CD4-positive, CD25-positive, alpha-beta regulatory T cell (primary cell): ENCODE measurements at regions not wholly inside any gene's neighbourhood (a gene's known extent, or its start where the extent isn't known, plus 50 kb on each side); places are given as distances from the start of the nearest gene placed in this dataset.

Source experiments
- ATAC-seq, 2 donors: fragments of 150-1000 bp; cut with Tn5 transposase; one replicate each; pipeline ENCODE4 v1.10.0; 2021; ENCODE audit warnings: low read depth in 2 of 2, moderate number of reproducible peaks in 2 of 2, moderate library complexity in 1 of 2
- DNase-seq, 3 donors: peaks; one replicate each; pipeline versions ENCODE4 v3.0.0 to v3.0.0-alpha.2; 2012 to 2022; ENCODE audit warnings: mixed read lengths in 1 of 3
- H3K27ac ChIP-seq: one replicate; pipeline ENCODE4 v1.7.0; 2013; ENCODE audit warnings: mild to moderate bottlenecking, low read length; ENCODE audit not compliant: insufficient read depth, poor library complexity, severe bottlenecking
- H3K27me3 ChIP-seq: one replicate; pipeline ENCODE4 v1.7.0; 2013; ENCODE audit warnings: low read length; ENCODE audit not compliant: control insufficient read depth, insufficient read depth
- H3K36me3 ChIP-seq: one replicate; pipeline ENCODE4 v1.7.0; 2013; ENCODE audit warnings: mild to moderate bottlenecking, low read length, moderate library complexity; ENCODE audit not compliant: control insufficient read depth, insufficient read depth
- H3K4me1 ChIP-seq: 2 replicates; pipeline ENCODE4 v1.7.0; 2013; ENCODE audit warnings: mild to moderate bottlenecking, low read length; ENCODE audit not compliant: insufficient read depth, control insufficient read depth, poor library complexity, severe bottlenecking
- H3K4me3 ChIP-seq: one replicate; pipeline ENCODE4 v1.7.0; 2013; ENCODE audit warnings: low read depth, mild to moderate bottlenecking, low read length, moderate library complexity
- H3K9me3 ChIP-seq, 2 experiments: 1 replicate in 1 of 2; 2 replicates in 1 of 2; pipeline ENCODE4 v1.7.0; 2013; ENCODE audit warnings: low read length in 2 of 2, mild to moderate bottlenecking in 1 of 2, moderate library complexity in 1 of 2; ENCODE audit not compliant: control insufficient read depth in 2 of 2
- H3K27ac Mint-ChIP-seq, 3 donors: one replicate each; pipeline ENCODE4 v1.8.0; 2020 to 2022; ENCODE audit warnings: mild to moderate bottlenecking in 3 of 3, mixed read lengths in 3 of 3, moderate library complexity in 2 of 3
- H3K27me3 Mint-ChIP-seq: one replicate; pipeline ENCODE4 v1.8.0; 2022; ENCODE audit warnings: mild to moderate bottlenecking, mixed read lengths
- H3K36me3 Mint-ChIP-seq: one replicate; pipeline ENCODE4 v1.8.0; 2020; ENCODE audit warnings: mixed read lengths
- H3K4me1 Mint-ChIP-seq, 4 donors: one replicate each; pipeline ENCODE4 v1.8.0; 2020 to 2022; ENCODE audit warnings: mixed read lengths in 4 of 4, mild to moderate bottlenecking in 1 of 4
- H3K4me3 Mint-ChIP-seq, 4 donors: one replicate each; pipeline ENCODE4 v1.8.0; 2020 to 2022; ENCODE audit warnings: mild to moderate bottlenecking in 4 of 4, mixed read lengths in 4 of 4, moderate library complexity in 3 of 4
- H3K9me3 Mint-ChIP-seq, 7 donors: one replicate each; pipeline ENCODE4 v1.8.0; 2020 to 2022; ENCODE audit warnings: mixed read lengths in 7 of 7, mild to moderate bottlenecking in 3 of 7, moderate library complexity in 2 of 7

DNA sequence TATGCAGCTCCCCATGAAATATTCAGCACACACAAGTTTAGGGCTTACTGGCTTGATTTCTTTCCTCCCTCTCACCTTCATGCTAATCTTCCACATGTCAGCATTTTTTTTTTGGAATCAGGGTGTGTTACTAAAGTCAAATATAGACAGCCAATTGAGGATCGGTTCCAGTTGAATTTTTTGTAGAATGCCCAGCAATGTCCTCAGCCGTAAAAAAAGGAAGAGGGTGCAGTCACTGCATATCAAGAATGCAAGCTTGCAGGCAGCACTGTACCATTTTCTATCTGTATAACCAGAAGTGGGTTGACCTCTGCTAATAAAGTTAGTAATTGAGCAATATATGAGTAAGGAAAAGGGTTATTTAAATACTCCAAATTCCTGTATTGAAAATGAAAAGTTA, 51.4 kb upstream of the CHMP2B start:
- Mint-ChIP-seq H3K27ac (no peak overlapping the region), H3K36me3 (no peaks in the 10 kb centered on the region), H3K9me3 (no peaks in the 10 kb centered on the region), H3K4me3 (no peak overlapping the region), H3K4me1 (no peaks in the 10 kb centered on the region), H3K27me3 (peaks cover 6% of the 10 kb centered on the region)
- Histone ChIP-seq H3K9me3 (no peaks in the 10 kb centered on the region), H3K4me1 (no peaks in the 10 kb centered on the region), H3K4me3 (no peak overlapping the region), H3K27ac (no peak overlapping the region), H3K27me3 (peaks cover 2% of the 10 kb centered on the region), H3K36me3 (no peaks in the 10 kb centered on the region)
- ATAC-seq (no peak), DNase-seq (no peak)

GRCh38 chr3:87173776-87174175, 53.3 kb upstream of the CHMP2B start:
- Histone ChIP-seq H3K27ac (no peak overlapping the region), H3K36me3 (no peaks in the 10 kb centered on the region), H3K4me1 (no peaks in the 10 kb centered on the region), H3K9me3 (no peaks in the 10 kb centered on the region), H3K4me3 (no peak overlapping the region), H3K27me3 (peaks cover 2% of the 10 kb centered on the region)
- Mint-ChIP-seq H3K36me3 (no peaks in the 10 kb centered on the region), H3K4me1 (no peaks in the 10 kb centered on the region), H3K27ac (no peak overlapping the region), H3K4me3 (no peak overlapping the region), H3K9me3 (peaks cover 0 to 1% (median 0%) of the 10 kb centered on the region in 7 donors), H3K27me3 (peaks cover 6% of the 10 kb centered on the region)
- DNase-seq (no peak), ATAC-seq (no peak)

DNA sequence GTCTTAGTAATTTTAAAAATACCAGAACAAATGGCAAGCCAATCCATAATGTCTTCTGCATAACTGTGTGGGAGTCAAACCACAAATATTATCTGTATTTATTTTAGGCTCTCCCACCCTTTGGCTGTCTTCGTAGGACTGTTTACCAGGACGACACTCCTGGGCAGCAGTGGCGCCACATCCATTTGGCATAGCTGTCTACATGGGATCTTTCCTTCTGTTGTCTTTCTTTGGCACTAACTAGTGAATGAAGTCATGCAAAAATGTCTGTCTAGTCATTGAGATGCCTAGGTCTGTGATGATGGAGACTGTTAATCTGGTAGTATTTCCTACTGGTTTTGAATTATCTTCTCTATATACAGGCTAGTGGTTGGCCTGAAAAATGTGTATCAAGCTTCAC, 54.0 kb upstream of the CHMP2B start:
- Mint-ChIP-seq H3K27ac (no peak overlapping the region), H3K4me3 (no peak overlapping the region)

DNA sequence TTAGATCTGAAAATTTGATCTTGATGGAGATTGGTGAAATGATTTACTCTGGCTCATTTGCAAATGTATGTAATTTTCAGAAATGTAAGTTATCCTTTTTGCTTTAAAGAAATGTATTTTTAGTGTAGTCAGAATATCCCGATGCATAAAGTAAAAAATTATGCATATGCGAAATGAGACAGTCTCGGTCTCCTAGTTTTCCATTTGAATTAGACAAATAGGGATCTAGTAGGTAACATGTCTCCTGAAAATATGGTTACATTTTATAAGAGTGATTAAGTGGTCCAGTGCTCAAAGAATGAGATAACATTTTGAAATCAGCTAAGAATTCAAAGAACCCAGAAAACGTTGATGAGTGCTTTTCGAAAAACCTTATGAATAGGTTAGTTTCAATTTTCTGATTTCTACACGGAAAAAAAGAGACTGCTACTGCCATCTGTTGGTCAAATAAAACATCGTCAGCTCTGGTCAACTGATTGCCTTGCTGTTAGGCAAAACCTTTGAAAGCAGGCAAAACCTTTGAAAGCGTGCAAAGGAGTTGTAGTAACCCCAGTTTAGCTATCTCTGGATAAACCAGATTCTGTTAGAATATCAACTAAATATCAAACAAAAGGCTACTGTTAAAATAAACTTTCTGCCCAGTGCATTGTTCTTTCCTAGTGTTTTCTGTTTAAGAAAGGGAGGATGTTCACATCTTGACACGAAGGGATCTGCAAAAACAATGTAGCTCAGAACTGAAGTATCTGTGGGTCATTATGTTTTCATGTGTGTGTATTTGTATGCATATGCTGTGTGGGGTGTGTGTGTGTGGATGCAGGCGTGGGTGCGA, 59.3 kb upstream of the CHMP2B start:
- DNase-seq (peak in 2 of 3 donors; percentile 31 to 48), ATAC-seq (peak; percentile 37 to 60)
- no peak overlapping the region for H3K27ac ChIP-seq
- H3K9me3 Mint-ChIP-seq, result peaks cover 0 to 4% (median 0%) of the 10 kb centered on the region in 7 donors
- peak overlapping the region; percentile 43 for H3K4me3 ChIP-seq
- no peaks in the 10 kb centered on the region for H3K4me1 ChIP-seq
- H3K4me1 Mint-ChIP-seq, result peaks cover 0 to 5% (median 2%) of the 10 kb centered on the region in 4 donors
- no peaks in the 10 kb centered on the region for H3K9me3 ChIP-seq
- H3K4me3 Mint-ChIP-seq, result peak overlapping the region in 2 of 4 donors; percentile 7 to 51
- no peak overlapping the region for H3K27ac Mint-ChIP-seq
- H3K27me3 Mint-ChIP-seq, result no peaks in the 10 kb centered on the region
- H3K27me3 ChIP-seq, result peaks cover 4% of the 10 kb centered on the region
- no peaks in the 10 kb centered on the region for H3K36me3 ChIP-seq
- H3K36me3 Mint-ChIP-seq, result no peaks in the 10 kb centered on the region

More for the DNA sequence above, 54.0 kb upstream of the CHMP2B start:
- ATAC-seq, result no peak
- Histone ChIP-seq H3K36me3 (no peaks in the 10 kb centered on the region), H3K27ac (no peak overlapping the region), H3K27me3 (peaks cover 2% of the 10 kb centered on the region), H3K4me1 (no peaks in the 10 kb centered on the region), H3K9me3 (no peaks in the 10 kb centered on the region), H3K4me3 (no peak overlapping the region)
- peaks cover 6% of the 10 kb centered on the region for H3K27me3 Mint-ChIP-seq
- no peak for DNase-seq
- H3K4me1 Mint-ChIP-seq, result no peaks in the 10 kb centered on the region
- H3K36me3 Mint-ChIP-seq, result no peaks in the 10 kb centered on the region
- H3K9me3 Mint-ChIP-seq, result peaks cover 0 to 4% (median 0%) of the 10 kb centered on the region in 7 donors

DNA sequence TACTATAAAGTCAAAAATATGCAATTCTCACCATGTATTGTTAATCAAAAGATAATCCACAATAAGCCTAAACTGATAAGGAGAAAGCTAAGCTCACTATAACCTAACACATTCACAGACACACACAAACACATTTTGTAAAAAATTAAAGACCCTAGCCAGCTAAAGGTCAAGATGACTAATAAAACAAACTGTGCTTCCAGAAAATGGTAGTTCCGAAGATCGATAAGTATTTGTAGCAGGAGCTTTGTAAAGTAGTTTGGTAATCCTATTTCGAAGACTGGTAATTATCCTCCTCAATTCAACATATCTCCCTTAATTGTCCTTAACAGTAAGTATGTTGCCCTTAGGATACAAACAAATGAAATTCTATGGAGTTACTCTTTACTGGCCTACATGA, 62.9 kb upstream of the CHMP2B start:
- Histone ChIP-seq H3K27me3 (peaks cover 4% of the 10 kb centered on the region), H3K27ac (no peak overlapping the region), H3K4me3 (no peak overlapping the region), H3K4me1 (no peaks in the 10 kb centered on the region), H3K36me3 (no peaks in the 10 kb centered on the region), H3K9me3 (no peaks in the 10 kb centered on the region)
- Mint-ChIP-seq H3K4me1 (peaks cover 0 to 5% (median 2%) of the 10 kb centered on the region in 4 donors), H3K27ac (no peak overlapping the region), H3K9me3 (peaks cover 0 to 2% (median 0%) of the 10 kb centered on the region in 7 donors), H3K4me3 (no peak overlapping the region), H3K27me3 (no peaks in the 10 kb centered on the region), H3K36me3 (no peaks in the 10 kb centered on the region)
- DNase-seq (no peak), ATAC-seq (no peak)

DNA sequence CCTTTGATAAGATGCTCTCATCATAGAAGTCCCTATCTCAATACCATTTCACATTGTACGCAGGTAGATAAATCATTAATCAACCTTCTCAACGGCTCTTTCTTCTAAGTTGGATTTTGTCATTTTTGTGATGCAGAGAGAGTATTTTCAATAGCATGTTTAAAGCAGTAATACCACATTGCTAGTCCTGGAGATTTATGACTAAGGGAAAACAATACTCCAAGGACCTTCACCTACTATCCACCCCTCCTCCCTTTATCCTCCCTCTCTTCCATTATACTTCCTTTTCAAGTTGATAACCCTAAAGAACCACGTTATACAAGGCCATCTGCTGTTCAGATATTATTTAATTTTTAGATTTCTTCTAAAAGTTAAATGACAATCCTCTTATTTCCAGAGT, 65.3 kb upstream of the CHMP2B start:
- Histone ChIP-seq H3K27ac (no peak overlapping the region), H3K4me3 (no peak overlapping the region), H3K9me3 (no peaks in the 10 kb centered on the region), H3K27me3 (peaks cover 3% of the 10 kb centered on the region), H3K4me1 (no peaks in the 10 kb centered on the region), H3K36me3 (no peaks in the 10 kb centered on the region)
- Mint-ChIP-seq H3K27ac (no peak overlapping the region), H3K27me3 (no peaks in the 10 kb centered on the region), H3K36me3 (no peaks in the 10 kb centered on the region), H3K4me3 (no peak overlapping the region), H3K4me1 (peaks cover 0 to 3% (median 0%) of the 10 kb centered on the region in 4 donors), H3K9me3 (peaks cover 0 to 1% (median 0%) of the 10 kb centered on the region in 7 donors)
- DNase-seq, result no peak
- ATAC-seq, result no peak

- ATAC-seq (no peak), DNase-seq (no peak)
- no peak overlapping the region for H3K4me3 Mint-ChIP-seq
Measured at GRCh38 chr3:87161417-87161816, 65.7 kb upstream of the CHMP2B start.

DNA sequence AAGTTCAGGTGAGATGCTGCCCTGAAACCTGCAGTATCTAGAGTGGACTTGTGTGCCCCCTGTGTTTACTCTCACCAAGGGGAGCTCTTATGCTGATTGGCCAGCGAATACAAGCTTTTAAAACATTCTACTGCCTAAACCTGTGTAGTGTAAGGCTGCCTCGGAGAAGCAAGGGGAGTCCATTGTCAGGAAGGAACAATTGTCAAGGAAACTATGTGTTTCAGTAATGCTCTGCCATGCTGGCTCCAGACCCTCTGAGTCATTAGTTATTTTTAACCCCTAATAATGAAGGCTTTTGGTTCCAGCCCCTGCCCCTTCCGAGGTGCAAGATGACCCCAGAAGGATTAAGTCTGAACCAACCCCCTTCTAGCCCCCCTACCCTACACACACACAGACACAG, 66.1 kb upstream of the CHMP2B start:
- Mint-ChIP-seq H3K4me3 (no peak overlapping the region), H3K4me1 (no peaks in the 10 kb centered on the region), H3K9me3 (peaks cover 0 to 1% (median 0%) of the 10 kb centered on the region in 7 donors), H3K27me3 (no peaks in the 10 kb centered on the region), H3K27ac (no peak overlapping the region), H3K36me3 (no peaks in the 10 kb centered on the region)
- no peaks in the 10 kb centered on the region for H3K27me3 ChIP-seq
- ATAC-seq (no peak), DNase-seq (no peak)
- H3K9me3 ChIP-seq, result no peaks in the 10 kb centered on the region
- H3K27ac ChIP-seq, result no peak overlapping the region
- no peak overlapping the region for H3K4me3 ChIP-seq
- no peaks in the 10 kb centered on the region for H3K4me1 ChIP-seq
- no peaks in the 10 kb centered on the region for H3K36me3 ChIP-seq

More at GRCh38 chr3:87161417-87161816, 65.7 kb upstream of the CHMP2B start:
- Histone ChIP-seq H3K4me1 (no peaks in the 10 kb centered on the region), H3K36me3 (no peaks in the 10 kb centered on the region), H3K4me3 (no peak overlapping the region), H3K27me3 (no peaks in the 10 kb centered on the region), H3K27ac (no peak overlapping the region), H3K9me3 (no peaks in the 10 kb centered on the region)
- H3K9me3 Mint-ChIP-seq, result peaks cover 0 to 1% (median 0%) of the 10 kb centered on the region in 7 donors
- H3K27ac Mint-ChIP-seq, result no peak overlapping the region
- H3K36me3 Mint-ChIP-seq, result no peaks in the 10 kb centered on the region
- H3K4me1 Mint-ChIP-seq, result no peaks in the 10 kb centered on the region
- H3K27me3 Mint-ChIP-seq, result no peaks in the 10 kb centered on the region
